HepG2 (cell line): ENCODE measurements at regions not wholly inside any gene's neighbourhood (a gene's known extent, or its start where the extent isn't known, plus 50 kb on each side); places are given as distances from the start of the nearest gene placed in this dataset.

Experiments
- KLF13 ChIP-seq: sonication (generic); formaldehyde crosslinking; IDR thresholded peaks from 2 replicates; pipeline ENCODE4 v1.4.0; 2020; ENCODE audit warnings: mild to moderate bottlenecking, missing genetic modification reagents
- POLR2A ChIP-seq, 2 experiments: IDR thresholded peaks; 2 replicates each; pipeline ENCODE4 v1.6.1; 2011; ENCODE audit warnings: low read depth in 2 of 2, low read length in 2 of 2, mild to moderate bottlenecking in 1 of 2, moderate library complexity in 1 of 2; ENCODE audit not compliant: insufficient read depth in 1 of 2
- PRMT3 ChIP-seq: sonication (generic); formaldehyde crosslinking; IDR thresholded peaks from 2 replicates; pipeline ENCODE4 v1.8.1; 2022; ENCODE audit warnings: low read depth, mild to moderate bottlenecking, moderate library complexity, missing genetic modification reagents, borderline replicate concordance
- TAF1 ChIP-seq: sonication (generic); formaldehyde crosslinking; IDR thresholded peaks from 2 replicates; pipeline ENCODE4 v1.4.0; 2020; ENCODE audit warnings: missing genetic modification reagents
- ZNF143 ChIP-seq: sonication (generic); formaldehyde crosslinking; IDR thresholded peaks from 2 replicates; pipeline ENCODE4 v1.4.0; 2020; ENCODE audit warnings: missing genetic modification reagents

DNA sequence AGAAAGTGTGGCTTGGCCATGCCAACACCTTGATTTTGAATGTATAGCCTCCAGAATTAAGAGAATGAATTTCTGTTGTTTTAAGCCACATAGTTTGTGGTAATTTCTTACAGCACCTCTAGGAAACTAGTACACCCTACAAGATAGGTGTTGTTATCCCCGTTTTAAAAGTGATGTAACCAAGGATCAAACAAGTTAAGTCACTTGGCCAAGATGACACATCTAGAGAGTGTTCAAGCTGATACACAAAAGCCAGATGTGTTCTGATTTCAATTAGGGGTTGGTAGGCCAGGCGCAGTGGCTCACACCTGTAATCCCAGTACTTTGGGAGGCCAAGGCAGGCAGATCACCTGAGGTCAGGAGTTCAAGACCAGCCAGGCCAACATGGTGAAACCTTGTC is 396.5 kb upstream of the SOX9 start:
- no peak for TF ChIP-seq POLR2A (IDR thresholded peaks at IDR 0.05; ENCODE audit: insufficient read depth in 1 of 2, low read depth in 2 of 2, low read length in 2 of 2)
- no peak for TF ChIP-seq TAF1
- TF ChIP-seq ZNF143 (CRISPR knock-in tag): no peak
- no peak for TF ChIP-seq PRMT3 (CRISPR knock-in tag)
- no peak for TF ChIP-seq KLF13
